ENCODE measurements at regions not wholly inside any gene's neighbourhood (a gene's known extent, or its start where the extent isn't known, plus 50 kb on each side); places are given as distances from the start of the nearest gene placed in this dataset.

DNA sequence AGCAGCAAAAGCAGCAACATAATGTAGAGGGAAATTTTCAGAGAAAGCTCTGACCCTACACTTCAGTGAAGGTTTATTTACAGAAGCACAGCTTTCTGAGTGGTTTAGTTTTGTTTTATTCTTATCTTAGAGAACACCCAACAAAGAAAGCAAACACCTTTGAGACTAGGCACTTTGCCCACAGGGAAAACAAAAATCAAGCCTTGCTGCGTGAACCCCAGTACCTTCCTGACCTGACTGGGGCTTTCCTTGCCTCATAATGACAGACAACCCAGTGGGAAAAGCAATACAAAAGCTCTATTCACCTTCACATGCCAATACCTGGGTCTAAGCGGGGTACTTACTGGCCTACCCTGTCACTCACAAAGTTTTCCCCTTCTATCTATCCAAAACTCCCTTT is 189.8 kb downstream of the HINT1 start (continued):
- TF ChIP-seq, protein P1, sequence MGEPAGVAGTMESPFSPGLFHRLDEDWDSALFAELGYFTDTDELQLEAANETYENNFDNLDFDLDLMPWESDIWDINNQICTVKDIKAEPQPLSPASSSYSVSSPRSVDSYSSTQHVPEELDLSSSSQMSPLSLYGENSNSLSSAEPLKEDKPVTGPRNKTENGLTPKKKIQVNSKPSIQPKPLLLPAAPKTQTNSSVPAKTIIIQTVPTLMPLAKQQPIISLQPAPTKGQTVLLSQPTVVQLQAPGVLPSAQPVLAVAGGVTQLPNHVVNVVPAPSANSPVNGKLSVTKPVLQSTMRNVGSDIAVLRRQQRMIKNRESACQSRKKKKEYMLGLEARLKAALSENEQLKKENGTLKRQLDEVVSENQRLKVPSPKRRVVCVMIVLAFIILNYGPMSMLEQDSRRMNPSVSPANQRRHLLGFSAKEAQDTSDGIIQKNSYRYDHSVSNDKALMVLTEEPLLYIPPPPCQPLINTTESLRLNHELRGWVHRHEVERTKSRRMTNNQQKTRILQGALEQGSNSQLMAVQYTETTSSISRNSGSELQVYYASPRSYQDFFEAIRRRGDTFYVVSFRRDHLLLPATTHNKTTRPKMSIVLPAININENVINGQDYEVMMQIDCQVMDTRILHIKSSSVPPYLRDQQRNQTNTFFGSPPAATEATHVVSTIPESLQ (CRISPR knock-in tag; IDR thresholded peaks at IDR 0.05): no peak
- TF ChIP-seq, protein P2, sequence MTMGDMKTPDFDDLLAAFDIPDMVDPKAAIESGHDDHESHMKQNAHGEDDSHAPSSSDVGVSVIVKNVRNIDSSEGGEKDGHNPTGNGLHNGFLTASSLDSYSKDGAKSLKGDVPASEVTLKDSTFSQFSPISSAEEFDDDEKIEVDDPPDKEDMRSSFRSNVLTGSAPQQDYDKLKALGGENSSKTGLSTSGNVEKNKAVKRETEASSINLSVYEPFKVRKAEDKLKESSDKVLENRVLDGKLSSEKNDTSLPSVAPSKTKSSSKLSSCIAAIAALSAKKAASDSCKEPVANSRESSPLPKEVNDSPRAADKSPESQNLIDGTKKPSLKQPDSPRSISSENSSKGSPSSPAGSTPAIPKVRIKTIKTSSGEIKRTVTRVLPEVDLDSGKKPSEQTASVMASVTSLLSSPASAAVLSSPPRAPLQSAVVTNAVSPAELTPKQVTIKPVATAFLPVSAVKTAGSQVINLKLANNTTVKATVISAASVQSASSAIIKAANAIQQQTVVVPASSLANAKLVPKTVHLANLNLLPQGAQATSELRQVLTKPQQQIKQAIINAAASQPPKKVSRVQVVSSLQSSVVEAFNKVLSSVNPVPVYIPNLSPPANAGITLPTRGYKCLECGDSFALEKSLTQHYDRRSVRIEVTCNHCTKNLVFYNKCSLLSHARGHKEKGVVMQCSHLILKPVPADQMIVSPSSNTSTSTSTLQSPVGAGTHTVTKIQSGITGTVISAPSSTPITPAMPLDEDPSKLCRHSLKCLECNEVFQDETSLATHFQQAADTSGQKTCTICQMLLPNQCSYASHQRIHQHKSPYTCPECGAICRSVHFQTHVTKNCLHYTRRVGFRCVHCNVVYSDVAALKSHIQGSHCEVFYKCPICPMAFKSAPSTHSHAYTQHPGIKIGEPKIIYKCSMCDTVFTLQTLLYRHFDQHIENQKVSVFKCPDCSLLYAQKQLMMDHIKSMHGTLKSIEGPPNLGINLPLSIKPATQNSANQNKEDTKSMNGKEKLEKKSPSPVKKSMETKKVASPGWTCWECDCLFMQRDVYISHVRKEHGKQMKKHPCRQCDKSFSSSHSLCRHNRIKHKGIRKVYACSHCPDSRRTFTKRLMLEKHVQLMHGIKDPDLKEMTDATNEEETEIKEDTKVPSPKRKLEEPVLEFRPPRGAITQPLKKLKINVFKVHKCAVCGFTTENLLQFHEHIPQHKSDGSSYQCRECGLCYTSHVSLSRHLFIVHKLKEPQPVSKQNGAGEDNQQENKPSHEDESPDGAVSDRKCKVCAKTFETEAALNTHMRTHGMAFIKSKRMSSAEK (CRISPR knock-in tag; IDR thresholded peaks at IDR 0.05; ENCODE audit: borderline replicate concordance): no peak
- TF ChIP-seq, protein P3, sequence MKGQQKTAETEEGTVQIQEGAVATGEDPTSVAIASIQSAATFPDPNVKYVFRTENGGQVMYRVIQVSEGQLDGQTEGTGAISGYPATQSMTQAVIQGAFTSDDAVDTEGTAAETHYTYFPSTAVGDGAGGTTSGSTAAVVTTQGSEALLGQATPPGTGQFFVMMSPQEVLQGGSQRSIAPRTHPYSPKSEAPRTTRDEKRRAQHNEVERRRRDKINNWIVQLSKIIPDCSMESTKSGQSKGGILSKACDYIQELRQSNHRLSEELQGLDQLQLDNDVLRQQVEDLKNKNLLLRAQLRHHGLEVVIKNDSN (CRISPR knock-in tag; IDR thresholded peaks at IDR 0.05): no peak
- TF ChIP-seq OVOL2 (CRISPR knock-in tag; IDR thresholded peaks at IDR 0.05; ENCODE audit: borderline replicate concordance) (no peak), GRHL2 (CRISPR knock-in tag; IDR thresholded peaks at IDR 0.05; ENCODE audit: insufficient replicate concordance, severe bottlenecking) (no peak)
- TF ChIP-seq, protein P4, sequence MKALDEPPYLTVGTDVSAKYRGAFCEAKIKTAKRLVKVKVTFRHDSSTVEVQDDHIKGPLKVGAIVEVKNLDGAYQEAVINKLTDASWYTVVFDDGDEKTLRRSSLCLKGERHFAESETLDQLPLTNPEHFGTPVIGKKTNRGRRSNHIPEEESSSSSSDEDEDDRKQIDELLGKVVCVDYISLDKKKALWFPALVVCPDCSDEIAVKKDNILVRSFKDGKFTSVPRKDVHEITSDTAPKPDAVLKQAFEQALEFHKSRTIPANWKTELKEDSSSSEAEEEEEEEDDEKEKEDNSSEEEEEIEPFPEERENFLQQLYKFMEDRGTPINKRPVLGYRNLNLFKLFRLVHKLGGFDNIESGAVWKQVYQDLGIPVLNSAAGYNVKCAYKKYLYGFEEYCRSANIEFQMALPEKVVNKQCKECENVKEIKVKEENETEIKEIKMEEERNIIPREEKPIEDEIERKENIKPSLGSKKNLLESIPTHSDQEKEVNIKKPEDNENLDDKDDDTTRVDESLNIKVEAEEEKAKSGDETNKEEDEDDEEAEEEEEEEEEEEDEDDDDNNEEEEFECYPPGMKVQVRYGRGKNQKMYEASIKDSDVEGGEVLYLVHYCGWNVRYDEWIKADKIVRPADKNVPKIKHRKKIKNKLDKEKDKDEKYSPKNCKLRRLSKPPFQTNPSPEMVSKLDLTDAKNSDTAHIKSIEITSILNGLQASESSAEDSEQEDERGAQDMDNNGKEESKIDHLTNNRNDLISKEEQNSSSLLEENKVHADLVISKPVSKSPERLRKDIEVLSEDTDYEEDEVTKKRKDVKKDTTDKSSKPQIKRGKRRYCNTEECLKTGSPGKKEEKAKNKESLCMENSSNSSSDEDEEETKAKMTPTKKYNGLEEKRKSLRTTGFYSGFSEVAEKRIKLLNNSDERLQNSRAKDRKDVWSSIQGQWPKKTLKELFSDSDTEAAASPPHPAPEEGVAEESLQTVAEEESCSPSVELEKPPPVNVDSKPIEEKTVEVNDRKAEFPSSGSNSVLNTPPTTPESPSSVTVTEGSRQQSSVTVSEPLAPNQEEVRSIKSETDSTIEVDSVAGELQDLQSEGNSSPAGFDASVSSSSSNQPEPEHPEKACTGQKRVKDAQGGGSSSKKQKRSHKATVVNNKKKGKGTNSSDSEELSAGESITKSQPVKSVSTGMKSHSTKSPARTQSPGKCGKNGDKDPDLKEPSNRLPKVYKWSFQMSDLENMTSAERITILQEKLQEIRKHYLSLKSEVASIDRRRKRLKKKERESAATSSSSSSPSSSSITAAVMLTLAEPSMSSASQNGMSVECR (CRISPR knock-in tag; IDR thresholded peaks at IDR 0.05; ENCODE audit: borderline replicate concordance): no peak

DNA sequence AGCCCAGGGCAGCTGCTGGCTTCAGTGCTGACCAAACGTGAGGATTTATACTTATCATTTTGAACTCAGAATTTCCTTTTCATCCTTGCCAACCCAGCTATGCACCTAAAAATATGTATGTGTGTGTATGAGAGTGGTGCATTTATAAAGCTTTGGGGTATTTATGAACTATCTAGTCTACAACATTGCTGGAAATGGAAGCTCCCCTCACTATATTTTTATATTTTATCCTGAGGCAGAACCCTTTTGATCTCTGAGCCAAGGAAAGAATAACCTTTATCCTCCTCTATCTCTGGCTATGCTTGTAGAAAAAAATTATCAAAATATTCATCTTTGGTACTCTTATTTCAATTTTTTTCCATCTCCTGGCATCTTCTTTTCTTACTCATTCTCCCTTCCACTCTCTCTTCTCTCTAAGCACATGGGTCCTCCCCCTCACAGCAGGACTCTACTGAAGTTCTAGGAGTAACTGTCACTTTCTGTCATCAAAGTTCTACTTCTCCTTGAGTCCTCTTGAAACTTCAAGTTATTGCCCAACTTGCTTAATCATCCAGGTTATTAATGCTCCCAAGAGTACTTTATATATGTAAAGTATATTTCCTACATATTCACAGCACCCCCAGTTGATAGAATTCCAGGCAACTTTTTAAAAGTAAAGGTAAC is 190.9 kb downstream of the HINT1 start:
- Mint-ChIP-seq H3K4me3 (no peak overlapping the region), H3K9me3 (peaks cover 2% of the 10 kb centered on the region), H3K36me3 (no peaks in the 10 kb centered on the region), H3K4me1 (peaks cover 21% of the 10 kb centered on the region), H3K27me3 (ENCODE audit: low read depth) (no peaks in the 10 kb centered on the region), H3K27ac (no peak overlapping the region)
- no peak for ATAC-seq
- ChIA-PET CTCF (no interaction called here), POLR2A (no interaction called here)
- no peak for TF ChIP-seq RELA (CRISPR knock-in tag; IDR thresholded peaks at IDR 0.05; ENCODE audit: borderline replicate concordance)
- TF ChIP-seq, protein P5, sequence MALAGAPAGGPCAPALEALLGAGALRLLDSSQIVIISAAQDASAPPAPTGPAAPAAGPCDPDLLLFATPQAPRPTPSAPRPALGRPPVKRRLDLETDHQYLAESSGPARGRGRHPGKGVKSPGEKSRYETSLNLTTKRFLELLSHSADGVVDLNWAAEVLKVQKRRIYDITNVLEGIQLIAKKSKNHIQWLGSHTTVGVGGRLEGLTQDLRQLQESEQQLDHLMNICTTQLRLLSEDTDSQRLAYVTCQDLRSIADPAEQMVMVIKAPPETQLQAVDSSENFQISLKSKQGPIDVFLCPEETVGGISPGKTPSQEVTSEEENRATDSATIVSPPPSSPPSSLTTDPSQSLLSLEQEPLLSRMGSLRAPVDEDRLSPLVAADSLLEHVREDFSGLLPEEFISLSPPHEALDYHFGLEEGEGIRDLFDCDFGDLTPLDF (CRISPR knock-in tag; IDR thresholded peaks at IDR 0.05): no peak
- TF ChIP-seq, protein P6, sequence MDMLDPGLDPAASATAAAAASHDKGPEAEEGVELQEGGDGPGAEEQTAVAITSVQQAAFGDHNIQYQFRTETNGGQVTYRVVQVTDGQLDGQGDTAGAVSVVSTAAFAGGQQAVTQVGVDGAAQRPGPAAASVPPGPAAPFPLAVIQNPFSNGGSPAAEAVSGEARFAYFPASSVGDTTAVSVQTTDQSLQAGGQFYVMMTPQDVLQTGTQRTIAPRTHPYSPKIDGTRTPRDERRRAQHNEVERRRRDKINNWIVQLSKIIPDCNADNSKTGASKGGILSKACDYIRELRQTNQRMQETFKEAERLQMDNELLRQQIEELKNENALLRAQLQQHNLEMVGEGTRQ (CRISPR knock-in tag; IDR thresholded peaks at IDR 0.05): no peak
- TF ChIP-seq, protein P7, sequence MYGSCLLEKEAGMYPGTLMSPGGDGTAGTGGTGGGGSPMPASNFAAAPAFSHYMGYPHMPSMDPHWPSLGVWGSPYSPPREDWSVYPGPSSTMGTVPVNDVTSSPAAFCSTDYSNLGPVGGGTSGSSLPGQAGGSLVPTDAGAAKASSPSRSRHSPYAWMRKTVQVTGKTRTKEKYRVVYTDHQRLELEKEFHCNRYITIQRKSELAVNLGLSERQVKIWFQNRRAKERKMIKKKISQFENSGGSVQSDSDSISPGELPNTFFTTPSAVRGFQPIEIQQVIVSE (CRISPR knock-in tag; IDR thresholded peaks at IDR 0.05; ENCODE audit: borderline replicate concordance): no peak
- DNase-seq (ENCODE audit: low spot score): no peak
